ENCODE measurements at regions not wholly inside any gene's neighbourhood (a gene's known extent, or its start where the extent isn't known, plus 50 kb on each side); places are given as distances from the start of the nearest gene placed in this dataset.
"Not testable (repeated sequence)": the region's sequence is repeated elsewhere in the genome, so short reads cannot be mapped to it uniquely, and the experiment has no call there.

GRCh38 chrX:126489116-126489695 is 63.4 kb downstream of the DCAF12L1 start:
- H3K4me3 ChIP-seq (ENCODE audit: insufficient read depth, low read depth, low read length), result no peak overlapping the region
- peak; percentile 1 for DNase-seq
- H3K27me3 ChIP-seq (ENCODE audit: control insufficient read depth, insufficient read depth, low read length), result no peaks in the 10 kb centered on the region
- H3K36me3 ChIP-seq (replicated peaks; ENCODE audit: control insufficient read depth, insufficient read depth, low read length), result no peaks in the 10 kb centered on the region

GRCh38 chrX:126485409-126485808 is 67.2 kb downstream of the DCAF12L1 start:
- Histone ChIP-seq H3K4me3 (ENCODE audit: insufficient read depth, low read depth, low read length) (no peak overlapping the region), H3K27me3 (ENCODE audit: control insufficient read depth, insufficient read depth, low read length) (no peaks in the 10 kb centered on the region), H3K36me3 (replicated peaks; ENCODE audit: control insufficient read depth, insufficient read depth, low read length) (no peaks in the 10 kb centered on the region)
- DNase-seq, result no peak

GRCh38 chrX:126481916-126482315 is 70.7 kb downstream of the DCAF12L1 start:
- no peaks in the 10 kb centered on the region for H3K36me3 ChIP-seq (replicated peaks; ENCODE audit: control insufficient read depth, insufficient read depth, low read length)
- H3K4me3 ChIP-seq (ENCODE audit: insufficient read depth, low read depth, low read length), result no peak overlapping the region
- H3K27me3 ChIP-seq (ENCODE audit: control insufficient read depth, insufficient read depth, low read length), result no peaks in the 10 kb centered on the region
- no peak for DNase-seq

GRCh38 chrX:126459896-126460826 is 92.5 kb downstream of the DCAF12L1 start:
- not testable (repeated sequence) for H3K27me3 ChIP-seq (ENCODE audit: control insufficient read depth, insufficient read depth, low read length); DNase-seq; H3K36me3 ChIP-seq (replicated peaks; ENCODE audit: control insufficient read depth, insufficient read depth, low read length)
- H3K4me3 ChIP-seq (ENCODE audit: insufficient read depth, low read depth, low read length), result peak overlapping the region; percentile 67

- no peaks in the 10 kb centered on the region for H3K36me3 ChIP-seq (replicated peaks; ENCODE audit: control insufficient read depth, insufficient read depth, low read length)
- no peaks in the 10 kb centered on the region for H3K27me3 ChIP-seq (ENCODE audit: control insufficient read depth, insufficient read depth, low read length)
- DNase-seq, result no peak
- no peak overlapping the region for H3K4me3 ChIP-seq (ENCODE audit: insufficient read depth, low read depth, low read length)
Measured at GRCh38 chrX:126456136-126456535, 96.5 kb downstream of the DCAF12L1 start.

GRCh38 chrX:126448681-126449080 is 103.9 kb downstream of the DCAF12L1 start:
- H3K27me3 ChIP-seq (ENCODE audit: control insufficient read depth, insufficient read depth, low read length), result no peaks in the 10 kb centered on the region
- H3K4me3 ChIP-seq (ENCODE audit: insufficient read depth, low read depth, low read length), result no peak overlapping the region
- H3K36me3 ChIP-seq (replicated peaks; ENCODE audit: control insufficient read depth, insufficient read depth, low read length), result no peaks in the 10 kb centered on the region
- no peak for DNase-seq

All from H7 (cell line).